ENCODE measurements at regions not wholly inside any gene's neighbourhood (a gene's known extent, or its start where the extent isn't known, plus 50 kb on each side); places are given as distances from the start of the nearest gene placed in this dataset.

- no peaks in the 10 kb centered on the region for H3K4me1 ChIP-seq (ENCODE audit: control insufficient read depth, insufficient read depth, low read length)
- no peaks in the 10 kb centered on the region for H3K9me3 ChIP-seq (ENCODE audit: control insufficient read depth, insufficient read depth, low read depth, low read length)
- no peak overlapping the region for H3K27ac ChIP-seq (ENCODE audit: low read depth, low read length)
- no peak overlapping the region for H3K4me3 ChIP-seq (ENCODE audit: low read depth, low read length)
- H3K27me3 ChIP-seq (ENCODE audit: control insufficient read depth, insufficient read depth, low read length): no peaks in the 10 kb centered on the region
- no peaks in the 10 kb centered on the region for H3K36me3 ChIP-seq (ENCODE audit: control insufficient read depth, insufficient read depth, low read length)
- H3K9ac ChIP-seq (ENCODE audit: low read length): no peak overlapping the region
Measured at GRCh38 chr17:69637446-69638156, 223.1 kb downstream of the MAP2K6 start.

GRCh38 chr17:69639096-69639495 is 224.6 kb downstream of the MAP2K6 start:
- Histone ChIP-seq H3K4me3 (ENCODE audit: low read depth, low read length) (no peak overlapping the region), H3K4me1 (ENCODE audit: control insufficient read depth, insufficient read depth, low read length) (no peaks in the 10 kb centered on the region), H3K36me3 (ENCODE audit: control insufficient read depth, insufficient read depth, low read length) (no peaks in the 10 kb centered on the region), H3K27ac (ENCODE audit: low read depth, low read length) (no peak overlapping the region), H3K27me3 (ENCODE audit: control insufficient read depth, insufficient read depth, low read length) (no peaks in the 10 kb centered on the region), H3K9ac (ENCODE audit: low read length) (no peak overlapping the region), H3K9me3 (ENCODE audit: control insufficient read depth, insufficient read depth, low read depth, low read length) (no peaks in the 10 kb centered on the region)

GRCh38 chr17:69640073-69640472 is 225.6 kb downstream of the MAP2K6 start:
- H3K36me3 ChIP-seq (ENCODE audit: control insufficient read depth, insufficient read depth, low read length): no peaks in the 10 kb centered on the region
- H3K27ac ChIP-seq (ENCODE audit: low read depth, low read length): no peak overlapping the region
- no peaks in the 10 kb centered on the region for H3K4me1 ChIP-seq (ENCODE audit: control insufficient read depth, insufficient read depth, low read length)
- H3K9me3 ChIP-seq (ENCODE audit: control insufficient read depth, insufficient read depth, low read depth, low read length): no peaks in the 10 kb centered on the region
- no peak overlapping the region for H3K4me3 ChIP-seq (ENCODE audit: low read depth, low read length)
- H3K27me3 ChIP-seq (ENCODE audit: control insufficient read depth, insufficient read depth, low read length): no peaks in the 10 kb centered on the region
- no peak overlapping the region for H3K9ac ChIP-seq (ENCODE audit: low read length)

GRCh38 chr17:69643686-69644085 is 229.2 kb downstream of the MAP2K6 start:
- Histone ChIP-seq H3K9me3 (ENCODE audit: control insufficient read depth, insufficient read depth, low read depth, low read length) (no peaks in the 10 kb centered on the region), H3K27ac (ENCODE audit: low read depth, low read length) (no peak overlapping the region), H3K27me3 (ENCODE audit: control insufficient read depth, insufficient read depth, low read length) (no peaks in the 10 kb centered on the region), H3K9ac (ENCODE audit: low read length) (no peak overlapping the region), H3K4me1 (ENCODE audit: control insufficient read depth, insufficient read depth, low read length) (no peaks in the 10 kb centered on the region), H3K36me3 (ENCODE audit: control insufficient read depth, insufficient read depth, low read length) (no peaks in the 10 kb centered on the region), H3K4me3 (ENCODE audit: low read depth, low read length) (no peak overlapping the region)

GRCh38 chr17:69646729-69647128 is 232.2 kb downstream of the MAP2K6 start:
- H3K27me3 ChIP-seq (ENCODE audit: control insufficient read depth, insufficient read depth, low read length): no peaks in the 10 kb centered on the region
- no peaks in the 10 kb centered on the region for H3K9me3 ChIP-seq (ENCODE audit: control insufficient read depth, insufficient read depth, low read depth, low read length)
- no peaks in the 10 kb centered on the region for H3K4me1 ChIP-seq (ENCODE audit: control insufficient read depth, insufficient read depth, low read length)
- no peak overlapping the region for H3K9ac ChIP-seq (ENCODE audit: low read length)
- H3K36me3 ChIP-seq (ENCODE audit: control insufficient read depth, insufficient read depth, low read length): no peaks in the 10 kb centered on the region
- no peak overlapping the region for H3K27ac ChIP-seq (ENCODE audit: low read depth, low read length)
- no peak overlapping the region for H3K4me3 ChIP-seq (ENCODE audit: low read depth, low read length)

GRCh38 chr17:69650881-69651280 is 236.4 kb downstream of the MAP2K6 start:
- Histone ChIP-seq H3K9me3 (ENCODE audit: control insufficient read depth, insufficient read depth, low read depth, low read length) (peaks cover 4% of the 10 kb centered on the region; the same call in 1 of the 2 replicates), H3K4me1 (ENCODE audit: control insufficient read depth, insufficient read depth, low read length) (no peaks in the 10 kb centered on the region), H3K4me3 (ENCODE audit: low read depth, low read length) (no peak overlapping the region), H3K27ac (ENCODE audit: low read depth, low read length) (no peak overlapping the region), H3K36me3 (ENCODE audit: control insufficient read depth, insufficient read depth, low read length) (no peaks in the 10 kb centered on the region), H3K9ac (ENCODE audit: low read length) (no peak overlapping the region), H3K27me3 (ENCODE audit: control insufficient read depth, insufficient read depth, low read length) (no peaks in the 10 kb centered on the region)

GRCh38 chr17:69651921-69652320 is 237.4 kb downstream of the MAP2K6 start:
- no peak overlapping the region for H3K4me3 ChIP-seq (ENCODE audit: low read depth, low read length)
- H3K9me3 ChIP-seq (ENCODE audit: control insufficient read depth, insufficient read depth, low read depth, low read length): peaks cover 5% of the 10 kb centered on the region; the same call in 1 of the 2 replicates
- no peak overlapping the region for H3K27ac ChIP-seq (ENCODE audit: low read depth, low read length)
- H3K9ac ChIP-seq (ENCODE audit: low read length): no peak overlapping the region
- H3K4me1 ChIP-seq (ENCODE audit: control insufficient read depth, insufficient read depth, low read length): no peaks in the 10 kb centered on the region
- H3K36me3 ChIP-seq (ENCODE audit: control insufficient read depth, insufficient read depth, low read length): no peaks in the 10 kb centered on the region
- H3K27me3 ChIP-seq (ENCODE audit: control insufficient read depth, insufficient read depth, low read length): no peaks in the 10 kb centered on the region

GRCh38 chr17:69654981-69655855 is 240.7 kb downstream of the MAP2K6 start:
- H3K36me3 ChIP-seq (ENCODE audit: control insufficient read depth, insufficient read depth, low read length): no peaks in the 10 kb centered on the region
- no peaks in the 10 kb centered on the region for H3K27me3 ChIP-seq (ENCODE audit: control insufficient read depth, insufficient read depth, low read length)
- H3K4me3 ChIP-seq (ENCODE audit: low read depth, low read length): no peak overlapping the region
- H3K9ac ChIP-seq (ENCODE audit: low read length): no peak overlapping the region
- H3K4me1 ChIP-seq (ENCODE audit: control insufficient read depth, insufficient read depth, low read length): no peaks in the 10 kb centered on the region
- H3K9me3 ChIP-seq (ENCODE audit: control insufficient read depth, insufficient read depth, low read depth, low read length): peaks cover 5% of the 10 kb centered on the region; the same call in 1 of the 2 replicates
- no peak overlapping the region for H3K27ac ChIP-seq (ENCODE audit: low read depth, low read length)

- Histone ChIP-seq H3K4me1 (ENCODE audit: control insufficient read depth, insufficient read depth, low read length) (no peaks in the 10 kb centered on the region), H3K27ac (ENCODE audit: low read depth, low read length) (no peak overlapping the region), H3K4me3 (ENCODE audit: low read depth, low read length) (no peak overlapping the region), H3K9me3 (ENCODE audit: control insufficient read depth, insufficient read depth, low read depth, low read length) (peaks cover 5% of the 10 kb centered on the region; the same call in 1 of the 2 replicates), H3K27me3 (ENCODE audit: control insufficient read depth, insufficient read depth, low read length) (no peaks in the 10 kb centered on the region), H3K9ac (ENCODE audit: low read length) (no peak overlapping the region), H3K36me3 (ENCODE audit: control insufficient read depth, insufficient read depth, low read length) (no peaks in the 10 kb centered on the region)
Measured at GRCh38 chr17:69655902-69656301, 241.4 kb downstream of the MAP2K6 start.

GRCh38 chr17:69669441-69670178 is 255.1 kb downstream of the MAP2K6 start:
- no peak overlapping the region for H3K27ac ChIP-seq (ENCODE audit: low read depth, low read length)
- H3K9ac ChIP-seq (ENCODE audit: low read length): no peak overlapping the region
- no peak overlapping the region for H3K4me3 ChIP-seq (ENCODE audit: low read depth, low read length)
- no peaks in the 10 kb centered on the region for H3K9me3 ChIP-seq (ENCODE audit: control insufficient read depth, insufficient read depth, low read depth, low read length)
- no peaks in the 10 kb centered on the region for H3K36me3 ChIP-seq (ENCODE audit: control insufficient read depth, insufficient read depth, low read length)
- H3K27me3 ChIP-seq (ENCODE audit: control insufficient read depth, insufficient read depth, low read length): no peaks in the 10 kb centered on the region
- H3K4me1 ChIP-seq (ENCODE audit: control insufficient read depth, insufficient read depth, low read length): no peaks in the 10 kb centered on the region

- H3K4me1 ChIP-seq (ENCODE audit: control insufficient read depth, insufficient read depth, low read length): no peaks in the 10 kb centered on the region
- no peak overlapping the region for H3K27ac ChIP-seq (ENCODE audit: low read depth, low read length)
- H3K4me3 ChIP-seq (ENCODE audit: low read depth, low read length): no peak overlapping the region
- H3K9ac ChIP-seq (ENCODE audit: low read length): no peak overlapping the region
- no peaks in the 10 kb centered on the region for H3K36me3 ChIP-seq (ENCODE audit: control insufficient read depth, insufficient read depth, low read length)
- H3K9me3 ChIP-seq (ENCODE audit: control insufficient read depth, insufficient read depth, low read depth, low read length): no peaks in the 10 kb centered on the region
- no peaks in the 10 kb centered on the region for H3K27me3 ChIP-seq (ENCODE audit: control insufficient read depth, insufficient read depth, low read length)
Measured at GRCh38 chr17:69672924-69673323, 258.4 kb downstream of the MAP2K6 start.
